IMR-90 (cell line): ENCODE measurements at regions not wholly inside any gene's neighbourhood (a gene's known extent, or its start where the extent isn't known, plus 50 kb on each side); places are given as distances from the start of the nearest gene placed in this dataset.

Experiments used
- ATAC-seq: fragments of 200-7000 bp; cut with Tn5 transposase; 2 replicates; pipeline ENCODE4 v1.9.1; 2020; ENCODE audit warnings: low read depth, mild to moderate bottlenecking, moderate library complexity
- BruUV-seq: library from RNA; stranded (reverse); fragments of 400-500 nt; replicated peaks from 2 replicates; lab custom pipeline; 2021; lab: Mats Ljungman, UMichigan
- CTCF ChIA-PET: fragments of 300-600 bp; formaldehyde crosslinking; extraction: SDS; loops from one replicate; lab custom pipeline; 2021; ENCODE audit warnings: antibody characterized with exemption; lab: Yijun Ruan, JAX
- POLR2A ChIA-PET: fragments of 300-600 bp; sonication (Branson Sonifier 250); formaldehyde crosslinking; loops from one replicate; lab custom pipeline; 2022; ENCODE audit warnings: antibody characterized with exemption; ENCODE audit not compliant: unreplicated experiment; lab: Charles Lee
- DNase-seq: peaks from one replicate; pipeline ENCODE4 v3.0.0; 2013
- H2AFZ ChIP-seq: replicated peaks from 2 replicates; pipeline ENCODE3; 2013; ENCODE audit warnings: low read length, mild to moderate bottlenecking; ENCODE audit not compliant: poor library complexity
- H2AK5ac ChIP-seq: 2 replicates; pipeline ENCODE4 v1.6.1; 2013; ENCODE audit warnings: low read depth, low read length, inconsistent platforms
- H2AK9ac ChIP-seq: replicated peaks from 2 replicates; pipeline ENCODE3; 2013; ENCODE audit warnings: mild to moderate bottlenecking, low read depth, low read length, moderate library complexity; ENCODE audit not compliant: poor library complexity
- H2BK120ac ChIP-seq: 2 replicates; pipeline ENCODE4 v1.6.1; 2013; ENCODE audit warnings: low read depth, low read length, inconsistent platforms
- H2BK15ac ChIP-seq: 3 replicates; pipeline ENCODE4 v1.6.1; 2013; ENCODE audit warnings: low read depth, low read length, inconsistent platforms
- H2BK20ac ChIP-seq: 2 replicates; pipeline ENCODE4 v1.6.1; 2013; ENCODE audit warnings: low read depth, mild to moderate bottlenecking, inconsistent platforms, low read length, moderate library complexity
- H2BK5ac ChIP-seq: 2 replicates; pipeline ENCODE4 v1.6.1; 2013; ENCODE audit warnings: mild to moderate bottlenecking, low read depth, low read length, inconsistent platforms; ENCODE audit not compliant: poor library complexity, severe bottlenecking
- H3K14ac ChIP-seq: replicated peaks from 2 replicates; pipeline ENCODE4 v1.6.1; 2013; ENCODE audit warnings: low read depth, low read length, inconsistent platforms
- H3K18ac ChIP-seq: 2 replicates; pipeline ENCODE4 v1.6.1; 2013; ENCODE audit warnings: low read depth, low read length, control low read depth
- H3K23ac ChIP-seq: 2 replicates; pipeline ENCODE4 v1.6.1; 2013; ENCODE audit warnings: low read depth, low read length, inconsistent platforms
- H3K27ac ChIP-seq: 2 replicates; pipeline ENCODE4 v1.5.1; 2013; ENCODE audit warnings: mild to moderate bottlenecking, control low read depth, low read length; ENCODE audit not compliant: insufficient read depth
- H3K27me3 ChIP-seq: 2 replicates; pipeline ENCODE4 v1.6.1; 2013; ENCODE audit warnings: low read length; ENCODE audit not compliant: control insufficient read depth, insufficient read depth
- H3K36me3 ChIP-seq: 2 replicates; pipeline ENCODE4 v1.6.1; 2013; ENCODE audit warnings: low read length, mixed read lengths; ENCODE audit not compliant: control insufficient read depth, insufficient read depth
- H3K4ac ChIP-seq: 2 replicates; pipeline ENCODE4 v1.6.1; 2013; ENCODE audit warnings: low read depth, low read length, inconsistent platforms
- H3K4me1 ChIP-seq: 2 replicates; pipeline ENCODE4 v1.6.1; 2013; ENCODE audit warnings: low read length, mixed read lengths; ENCODE audit not compliant: control insufficient read depth, insufficient read depth
- H3K4me2 ChIP-seq: 2 replicates; pipeline ENCODE4 v1.6.1; 2013; ENCODE audit warnings: low read depth, mild to moderate bottlenecking, control low read depth, low read length, moderate library complexity
- H3K4me3 ChIP-seq: 2 replicates; pipeline ENCODE4 v1.5.1; 2013; ENCODE audit warnings: low read depth, mild to moderate bottlenecking, control low read depth, low read length, moderate library complexity; ENCODE audit not compliant: insufficient read depth
- H3K56ac ChIP-seq: 2 replicates; pipeline ENCODE4 v1.6.1; 2013; ENCODE audit warnings: low read length, inconsistent platforms; ENCODE audit not compliant: insufficient read depth; ENCODE audit errors: extremely low read depth
- H3K79me1 ChIP-seq, 2 experiments: 2 replicates each; pipeline ENCODE4 v1.6.1; 2013; ENCODE audit warnings: low read length in 2 of 2, inconsistent platforms in 1 of 2, low read depth in 1 of 2
- H3K9ac ChIP-seq: 2 replicates; pipeline ENCODE4 v1.6.1; 2013; ENCODE audit warnings: low read depth, low read length, control low read depth
- H3K9me1 ChIP-seq: 2 replicates; pipeline ENCODE4 v1.6.1; 2013; ENCODE audit warnings: low read length, inconsistent platforms; ENCODE audit not compliant: insufficient read depth
- H3K9me3 ChIP-seq: 2 replicates; pipeline ENCODE4 v1.6.1; 2013; ENCODE audit warnings: low read length; ENCODE audit not compliant: control insufficient read depth, insufficient read depth
- H4K20me1 ChIP-seq: 2 replicates; pipeline ENCODE4 v1.6.1; 2013; ENCODE audit warnings: low read length, inconsistent platforms; ENCODE audit not compliant: insufficient read depth
- H4K5ac ChIP-seq: 2 replicates; pipeline ENCODE4 v1.6.1; 2013; ENCODE audit warnings: mild to moderate bottlenecking, low read depth, low read length, control low read depth
- H4K8ac ChIP-seq, 2 experiments: 2 replicates each; pipeline ENCODE4 v1.6.1; 2013; ENCODE audit warnings: low read depth in 2 of 2, low read length in 2 of 2, control low read depth in 1 of 2, inconsistent platforms in 1 of 2
- H4K91ac ChIP-seq: 2 replicates; pipeline ENCODE4 v1.6.1; 2013; ENCODE audit warnings: low read depth, low read length, inconsistent platforms; ENCODE audit not compliant: insufficient read depth
- BHLHE40 ChIP-seq: fragments of 150-350 bp; IDR thresholded peaks from 2 replicates; pipeline ENCODE4 v1.6.1; 2016; ENCODE audit warnings: mild to moderate bottlenecking, low read depth, low read length
- CEBPB ChIP-seq: IDR thresholded peaks from 2 replicates; pipeline ENCODE4 v1.6.1; 2012; ENCODE audit warnings: low read depth, low read length, improper control_type of control experiment
- ELK1 ChIP-seq: fragments of 150-350 bp; IDR thresholded peaks from 2 replicates; pipeline ENCODE4 v1.6.1; 2016; ENCODE audit warnings: low read depth, mild to moderate bottlenecking, low read length, moderate library complexity, borderline replicate concordance
- FOS ChIP-seq: fragments of 150-350 bp; IDR thresholded peaks from 2 replicates; pipeline ENCODE4 v1.6.1; 2016; ENCODE audit warnings: low read depth, low read length
- MAFK ChIP-seq: IDR thresholded peaks from 2 replicates; pipeline ENCODE4 v1.6.1; 2012; ENCODE audit warnings: low read depth, low read length, improper control_type of control experiment
- MAZ ChIP-seq: IDR thresholded peaks from 2 replicates; pipeline ENCODE4 v1.6.1; 2012; ENCODE audit warnings: low read depth, mild to moderate bottlenecking, low read length, improper control_type of control experiment, moderate library complexity, borderline replicate concordance
- MXI1 ChIP-seq: IDR thresholded peaks from 2 replicates; pipeline ENCODE4 v1.6.1; 2012; ENCODE audit warnings: low read depth, mild to moderate bottlenecking, low read length, moderate library complexity, borderline replicate concordance
- POLR2A ChIP-seq: IDR thresholded peaks from 2 replicates; pipeline ENCODE4 v1.6.1; 2012; ENCODE audit warnings: mild to moderate bottlenecking, low read depth, low read length
- RAD21 ChIP-seq: IDR thresholded peaks from 2 replicates; pipeline ENCODE4 v1.6.1; 2012; ENCODE audit warnings: low read length, improper control_type of control experiment
- RCOR1 ChIP-seq: IDR thresholded peaks from 2 replicates; pipeline ENCODE4 v1.6.1; 2012; ENCODE audit warnings: mild to moderate bottlenecking, low read length, improper control_type of control experiment; ENCODE audit not compliant: insufficient replicate concordance
- RFX5 ChIP-seq: IDR thresholded peaks from 2 replicates; pipeline ENCODE4 v1.8.0; 2012; ENCODE audit warnings: low read depth, mild to moderate bottlenecking, low read length, moderate library complexity
- WGBS, 2 experiments: methylation state at CpG; one replicate each; pipeline versions ENCODE4 v1.1.5 to v1.1.7; 2013; ENCODE audit warnings: missing lambda C conversion rate in 2 of 2; ENCODE audit not compliant: insufficient read length in 1 of 2; ENCODE audit errors: extremely low coverage in 2 of 2; 5-methylcytosine and 5-hydroxymethylcytosine counted together
- dilution Hi-C: fragments of 300-500 bp; cut with HindIII; formaldehyde crosslinking; loops from one replicate; pipeline ENCODE4 v1.14.3; 2018; ENCODE audit warnings: low sequenced_read_pairs; ENCODE audit not compliant: unreplicated experiment
- in situ Hi-C: fragments of 300-500 bp; cut with MboI; formaldehyde crosslinking; loops from 3 replicates; pipeline ENCODE4 v1.14.3; 2019; ENCODE audit warnings: low sequenced_read_pairs, inconsistent platforms, mixed read lengths
- intact Hi-C: fragments of 100-400 bp; cut with micrococcal nuclease; formaldehyde crosslinking; loops from 2 replicates; pipeline ENCODE4 v1.10.0; 2022

- WGBS, 2 experiments = no CpG with 5 or more reads among the region's 2 CpGs
- ChIA-PET CTCF (interaction anchor here (0.6 kb wide), 1 partner anchor 10 kb away, joined by 6 read pairs; no protein-coding TSS in a partner anchor), POLR2A (no interaction called here)
- no peaks in the 10 kb centered on the region for H3K9me1 ChIP-seq
- no peak overlapping the region for H3K18ac ChIP-seq
- H2BK5ac ChIP-seq = no peak overlapping the region
- no peak for DNase-seq
- H3K36me3 ChIP-seq = no peaks in the 10 kb centered on the region
- in situ Hi-C loops = no loop called here
- H4K91ac ChIP-seq = no peak overlapping the region
- H4K8ac ChIP-seq = no peak overlapping the region
- H3K27me3 ChIP-seq = no peaks in the 10 kb centered on the region
- no peak overlapping the region for H2BK120ac ChIP-seq
- H4K20me1 ChIP-seq = no peaks in the 10 kb centered on the region
- H3K23ac ChIP-seq = no peak overlapping the region
- no peaks in the 10 kb centered on the region for H3K4me1 ChIP-seq
- H2AK5ac ChIP-seq = no peak overlapping the region
- H3K4me3 ChIP-seq = no peak overlapping the region
- no peaks in the 10 kb centered on the region for H3K79me1 ChIP-seq
- no peak for TF ChIP-seq ELK1
- no peak for TF ChIP-seq MAFK
- TF ChIP-seq BHLHE40 = no peak
- TF ChIP-seq MAZ = no peak
- TF ChIP-seq POLR2A = no peak
- no peak for TF ChIP-seq CEBPB
- no peak for TF ChIP-seq FOS
- TF ChIP-seq MXI1 = no peak
- no peak for TF ChIP-seq RCOR1
- no peak for TF ChIP-seq RFX5
- no peak for TF ChIP-seq RAD21
- no peak overlapping the region for H2AFZ ChIP-seq
- no peak overlapping the region for H3K27ac ChIP-seq
- no TSS peak for BruUV-seq
- H3K9me3 ChIP-seq = no peaks in the 10 kb centered on the region
- dilution Hi-C loops = no loop called here
- no peak for ATAC-seq
- H2BK20ac ChIP-seq = no peak overlapping the region
- H2AK9ac ChIP-seq = no peak overlapping the region
- H4K5ac ChIP-seq = no peak overlapping the region
- no peak overlapping the region for H3K9ac ChIP-seq
- H3K14ac ChIP-seq = no peak overlapping the region
- intact Hi-C loops = no loop called here
- H3K56ac ChIP-seq = no peak overlapping the region
- H2BK15ac ChIP-seq = no peak overlapping the region
- H3K4ac ChIP-seq = no peak overlapping the region
- H3K4me2 ChIP-seq = no peak overlapping the region
Measured at GRCh38 chr16:62321606-62322005, 285.4 kb upstream of the CDH8 start.
